ENCODE measurements at regions not wholly inside any gene's neighbourhood (a gene's known extent, or its start where the extent isn't known, plus 50 kb on each side); places are given as distances from the start of the nearest gene placed in this dataset.

DNA sequence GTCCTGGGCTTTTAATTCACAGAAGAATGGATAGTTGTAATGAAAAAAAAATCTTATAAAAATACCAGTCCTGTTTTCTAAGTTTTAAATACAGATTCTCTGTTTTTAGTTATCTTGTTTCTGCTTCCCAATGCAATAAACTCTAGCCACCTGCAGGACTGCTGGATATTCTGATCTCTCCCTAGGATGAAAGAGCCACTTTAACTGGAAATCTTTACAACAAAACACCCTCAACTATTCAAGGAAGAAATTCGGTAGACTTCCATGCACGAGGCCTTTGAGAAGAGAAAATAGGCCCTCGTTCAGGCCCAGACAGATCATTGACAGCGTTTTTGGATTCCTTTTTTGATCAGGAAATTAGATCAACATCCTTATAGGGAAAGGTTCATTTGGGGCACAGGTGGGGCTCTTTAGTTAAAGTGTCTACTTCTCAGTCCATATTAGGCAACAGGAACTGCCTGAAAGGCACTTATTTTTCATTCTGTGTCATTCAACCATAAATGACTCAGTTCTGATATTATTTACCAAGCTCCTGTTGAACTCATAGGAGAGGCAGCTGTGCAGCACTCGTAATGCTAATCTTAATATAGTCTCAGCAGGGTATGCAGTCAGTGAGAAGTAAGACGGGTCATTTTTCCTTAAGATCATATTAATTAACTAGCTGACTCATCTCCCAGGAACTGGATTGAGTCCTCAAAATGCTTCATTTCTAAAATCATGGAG is 71.1 kb upstream of the ERRFI1 start:
- Histone ChIP-seq H3K27me3 (replicated peaks; ENCODE audit: insufficient read depth, low read length) (peaks cover 61% of the 10 kb centered on the region), H2AFZ (ENCODE audit: low read length) (no peak overlapping the region), H3K4me2 (ENCODE audit: low read depth, low read length) (no peak overlapping the region), H3F3A (ENCODE audit: insufficient read depth, low read length) (no peaks in the 10 kb centered on the region), H3K9me2 (replicated peaks; ENCODE audit: insufficient read depth, low read length) (no peaks in the 10 kb centered on the region), H3K36me3 (replicated peaks; ENCODE audit: insufficient read depth, low read length) (no peaks in the 10 kb centered on the region), H4K20me1 (ENCODE audit: insufficient read depth, low read length) (no peaks in the 10 kb centered on the region), H3K9ac (ENCODE audit: low read length) (no peak overlapping the region), H3K4me1 (ENCODE audit: low read length) (no peaks in the 10 kb centered on the region), H3K79me2 (ENCODE audit: low read length) (no peaks in the 10 kb centered on the region), H3K9me3 (replicated peaks; ENCODE audit: insufficient read depth, low read length) (no peaks in the 10 kb centered on the region), H3K4me3 (ENCODE audit: low read length) (no peak overlapping the region), H3K27ac (ENCODE audit: low read length) (no peak overlapping the region)
- TF ChIP-seq EZH2phosphoT487 (IDR thresholded peaks at IDR 0.05; ENCODE audit: low read length) = no peak
- TF ChIP-seq EZH2 (optimal IDR thresholded peaks at IDR 0.05; ENCODE audit: low read depth, low read length) = no peak
- TF ChIP-seq, protein P1, sequence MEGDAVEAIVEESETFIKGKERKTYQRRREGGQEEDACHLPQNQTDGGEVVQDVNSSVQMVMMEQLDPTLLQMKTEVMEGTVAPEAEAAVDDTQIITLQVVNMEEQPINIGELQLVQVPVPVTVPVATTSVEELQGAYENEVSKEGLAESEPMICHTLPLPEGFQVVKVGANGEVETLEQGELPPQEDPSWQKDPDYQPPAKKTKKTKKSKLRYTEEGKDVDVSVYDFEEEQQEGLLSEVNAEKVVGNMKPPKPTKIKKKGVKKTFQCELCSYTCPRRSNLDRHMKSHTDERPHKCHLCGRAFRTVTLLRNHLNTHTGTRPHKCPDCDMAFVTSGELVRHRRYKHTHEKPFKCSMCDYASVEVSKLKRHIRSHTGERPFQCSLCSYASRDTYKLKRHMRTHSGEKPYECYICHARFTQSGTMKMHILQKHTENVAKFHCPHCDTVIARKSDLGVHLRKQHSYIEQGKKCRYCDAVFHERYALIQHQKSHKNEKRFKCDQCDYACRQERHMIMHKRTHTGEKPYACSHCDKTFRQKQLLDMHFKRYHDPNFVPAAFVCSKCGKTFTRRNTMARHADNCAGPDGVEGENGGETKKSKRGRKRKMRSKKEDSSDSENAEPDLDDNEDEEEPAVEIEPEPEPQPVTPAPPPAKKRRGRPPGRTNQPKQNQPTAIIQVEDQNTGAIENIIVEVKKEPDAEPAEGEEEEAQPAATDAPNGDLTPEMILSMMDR (IDR thresholded peaks at IDR 0.05; ENCODE audit: low read length) = no peak
- no peak for DNase-seq

DNA sequence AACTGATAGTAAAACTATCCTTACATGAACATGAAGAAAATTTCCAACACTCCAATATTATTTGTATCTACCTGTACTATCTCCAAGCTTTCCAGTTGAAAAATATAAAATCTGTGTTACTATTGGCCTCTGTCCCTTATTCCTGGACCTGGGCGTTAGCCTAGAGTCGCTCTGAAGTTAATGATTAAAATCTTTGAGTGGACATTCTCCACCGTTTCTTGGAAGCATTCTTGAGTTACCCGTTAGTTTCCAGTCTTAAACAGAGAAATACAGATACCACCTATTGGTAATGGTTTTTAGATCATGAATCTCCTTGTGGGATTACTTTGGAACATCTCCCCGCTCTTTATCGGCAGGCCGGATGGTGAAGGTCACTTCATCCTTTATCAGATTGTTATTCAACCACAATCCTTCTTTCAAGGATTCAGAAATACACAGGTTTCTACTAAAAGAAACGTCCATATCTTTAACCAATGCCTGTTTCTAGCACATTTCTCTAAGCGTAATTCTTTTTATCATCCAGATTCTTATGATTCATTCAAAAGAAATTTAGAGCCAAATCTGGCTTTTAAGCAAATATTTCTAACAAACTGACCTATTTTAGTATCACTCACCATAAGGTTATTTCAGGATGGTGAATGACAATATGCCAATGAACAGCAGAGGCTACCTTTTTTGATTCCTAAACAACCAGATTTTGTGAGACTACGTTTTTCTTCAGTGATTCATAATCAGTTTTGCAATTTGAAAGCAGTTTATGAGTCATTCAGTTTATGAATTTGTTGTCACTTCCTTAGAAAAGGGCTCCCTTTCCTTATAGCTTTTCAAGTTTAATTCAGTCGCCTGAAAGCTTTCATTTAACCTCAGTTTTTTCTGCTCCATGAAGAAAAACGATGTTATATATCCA is 70.2 kb upstream of the ERRFI1 start:
- Histone ChIP-seq H3K4me2 (ENCODE audit: low read depth, low read length) (no peak overlapping the region), H3K27ac (ENCODE audit: low read length) (no peak overlapping the region), H2AFZ (ENCODE audit: low read length) (no peak overlapping the region), H3F3A (ENCODE audit: insufficient read depth, low read length) (no peaks in the 10 kb centered on the region), H3K4me3 (ENCODE audit: low read length) (no peak overlapping the region), H3K79me2 (ENCODE audit: low read length) (no peaks in the 10 kb centered on the region), H3K9me2 (replicated peaks; ENCODE audit: insufficient read depth, low read length) (no peaks in the 10 kb centered on the region), H4K20me1 (ENCODE audit: insufficient read depth, low read length) (no peaks in the 10 kb centered on the region), H3K27me3 (replicated peaks; ENCODE audit: insufficient read depth, low read length) (peaks cover 57% of the 10 kb centered on the region), H3K9ac (ENCODE audit: low read length) (no peak overlapping the region), H3K36me3 (replicated peaks; ENCODE audit: insufficient read depth, low read length) (no peaks in the 10 kb centered on the region), H3K9me3 (replicated peaks; ENCODE audit: insufficient read depth, low read length) (no peaks in the 10 kb centered on the region), H3K4me1 (ENCODE audit: low read length) (no peaks in the 10 kb centered on the region)
- DNase-seq = no peak
- TF ChIP-seq EZH2 (optimal IDR thresholded peaks at IDR 0.05; ENCODE audit: low read depth, low read length) = no peak
- TF ChIP-seq, protein P1 (IDR thresholded peaks at IDR 0.05; ENCODE audit: low read length) = no peak

DNA sequence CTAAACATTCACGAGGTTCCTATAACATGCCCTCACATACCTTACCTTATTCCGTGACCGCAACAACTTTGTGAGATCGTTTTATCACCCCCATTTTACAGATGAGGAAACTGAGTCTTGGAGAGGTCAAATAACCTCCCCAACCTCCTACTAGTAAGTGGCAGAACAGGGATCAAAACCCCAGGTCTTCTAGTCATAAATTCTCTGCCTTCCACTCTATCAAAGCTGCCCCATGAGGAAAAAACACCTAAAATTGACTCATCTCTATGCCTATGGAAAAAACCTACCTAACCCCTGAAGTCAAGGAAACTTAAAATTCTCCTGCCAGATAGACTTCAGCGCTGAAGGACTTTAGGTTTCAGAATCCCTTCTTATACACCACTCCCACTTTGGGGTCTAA is 69.5 kb upstream of the ERRFI1 start:
- Histone ChIP-seq H3K4me3 (ENCODE audit: low read length) (no peak overlapping the region), H3K27me3 (replicated peaks; ENCODE audit: insufficient read depth, low read length) (peaks cover 60% of the 10 kb centered on the region), H3K9me2 (replicated peaks; ENCODE audit: insufficient read depth, low read length) (no peaks in the 10 kb centered on the region), H3K79me2 (ENCODE audit: low read length) (no peaks in the 10 kb centered on the region), H3K9ac (ENCODE audit: low read length) (no peak overlapping the region), H3K4me1 (ENCODE audit: low read length) (no peaks in the 10 kb centered on the region), H3K36me3 (replicated peaks; ENCODE audit: insufficient read depth, low read length) (no peaks in the 10 kb centered on the region), H2AFZ (ENCODE audit: low read length) (no peak overlapping the region), H3K4me2 (ENCODE audit: low read depth, low read length) (no peak overlapping the region), H3F3A (ENCODE audit: insufficient read depth, low read length) (no peaks in the 10 kb centered on the region), H3K27ac (ENCODE audit: low read length) (no peak overlapping the region), H4K20me1 (ENCODE audit: insufficient read depth, low read length) (no peaks in the 10 kb centered on the region), H3K9me3 (replicated peaks; ENCODE audit: insufficient read depth, low read length) (no peaks in the 10 kb centered on the region)
- TF ChIP-seq, protein P1 (IDR thresholded peaks at IDR 0.05; ENCODE audit: low read length) = no peak
- TF ChIP-seq EZH2phosphoT487 (IDR thresholded peaks at IDR 0.05; ENCODE audit: low read length) (no peak), EZH2 (optimal IDR thresholded peaks at IDR 0.05; ENCODE audit: low read depth, low read length) (no peak)
- no peak for DNase-seq
